OCI-LY3 (cell line): ENCODE measurements at regions not wholly inside any gene's neighbourhood (a gene's known extent, or its start where the extent isn't known, plus 50 kb on each side); places are given as distances from the start of the nearest gene placed in this dataset.

Experiments used
- EZH2phosphoT487 ChIP-seq: fragments of 200-600 bp; shearing (Covaris generic); IDR thresholded peaks from 2 replicates; pipeline ENCODE4 v1.6.1; 2018; ENCODE audit warnings: antibody characterized with exemption, mixed run types, low read depth
- TF ChIP-seq, protein P1 (sequence below): fragments of 200-600, 300-600 bp; sonication (generic); IDR thresholded peaks from 2 replicates; pipeline ENCODE4 v1.5.1; 2014; ENCODE audit warnings: antibody characterized with exemption, low read length, low read depth

GRCh38 chr18:43175257-43175656 lies 59.8 kb upstream of the RIT2 start:
- TF ChIP-seq, protein P1, sequence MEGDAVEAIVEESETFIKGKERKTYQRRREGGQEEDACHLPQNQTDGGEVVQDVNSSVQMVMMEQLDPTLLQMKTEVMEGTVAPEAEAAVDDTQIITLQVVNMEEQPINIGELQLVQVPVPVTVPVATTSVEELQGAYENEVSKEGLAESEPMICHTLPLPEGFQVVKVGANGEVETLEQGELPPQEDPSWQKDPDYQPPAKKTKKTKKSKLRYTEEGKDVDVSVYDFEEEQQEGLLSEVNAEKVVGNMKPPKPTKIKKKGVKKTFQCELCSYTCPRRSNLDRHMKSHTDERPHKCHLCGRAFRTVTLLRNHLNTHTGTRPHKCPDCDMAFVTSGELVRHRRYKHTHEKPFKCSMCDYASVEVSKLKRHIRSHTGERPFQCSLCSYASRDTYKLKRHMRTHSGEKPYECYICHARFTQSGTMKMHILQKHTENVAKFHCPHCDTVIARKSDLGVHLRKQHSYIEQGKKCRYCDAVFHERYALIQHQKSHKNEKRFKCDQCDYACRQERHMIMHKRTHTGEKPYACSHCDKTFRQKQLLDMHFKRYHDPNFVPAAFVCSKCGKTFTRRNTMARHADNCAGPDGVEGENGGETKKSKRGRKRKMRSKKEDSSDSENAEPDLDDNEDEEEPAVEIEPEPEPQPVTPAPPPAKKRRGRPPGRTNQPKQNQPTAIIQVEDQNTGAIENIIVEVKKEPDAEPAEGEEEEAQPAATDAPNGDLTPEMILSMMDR: no peak
- TF ChIP-seq EZH2phosphoT487: no peak
